Memory B cell (primary cell): ENCODE measurements at regions not wholly inside any gene's neighbourhood (a gene's known extent, or its start where the extent isn't known, plus 50 kb on each side); places are given as distances from the start of the nearest gene placed in this dataset.

ENCODE experiments used
- ATAC-seq: fragments of 150-1000 bp; cut with Tn5 transposase; 2 replicates; pipeline ENCODE4 v1.10.0; 2021; ENCODE audit warnings: low read depth, mild to moderate bottlenecking, moderate library complexity
- DNase-seq, 2 donors: peaks; one replicate each; pipeline ENCODE4 v3.0.0; 2022; ENCODE audit warnings: low spot score in 2 of 2
- H3K27ac Mint-ChIP-seq: one replicate; pipeline ENCODE4 v1.8.0; 2022; ENCODE audit warnings: mild to moderate bottlenecking, moderate library complexity, mixed read lengths
- H3K27me3 Mint-ChIP-seq: one replicate; pipeline ENCODE4 v1.8.0; 2022; ENCODE audit warnings: mixed read lengths
- H3K36me3 Mint-ChIP-seq: one replicate; pipeline ENCODE4 v1.8.0; 2022; ENCODE audit warnings: mild to moderate bottlenecking, mixed read lengths
- H3K4me1 Mint-ChIP-seq: one replicate; pipeline ENCODE4 v1.8.0; 2022; ENCODE audit warnings: mixed read lengths
- H3K4me3 Mint-ChIP-seq: one replicate; pipeline ENCODE4 v1.8.0; 2022; ENCODE audit warnings: mild to moderate bottlenecking, moderate library complexity, mixed read lengths
- H3K9me3 Mint-ChIP-seq: one replicate; pipeline ENCODE4 v1.8.0; 2022; ENCODE audit warnings: mixed read lengths

- no peaks in the 10 kb centered on the region for H3K9me3 Mint-ChIP-seq
- no peak for DNase-seq
- ATAC-seq, result no peak
- H3K36me3 Mint-ChIP-seq, result no peaks in the 10 kb centered on the region
- H3K4me3 Mint-ChIP-seq, result no peak overlapping the region
- H3K27ac Mint-ChIP-seq, result no peak overlapping the region
- no peaks in the 10 kb centered on the region for H3K27me3 Mint-ChIP-seq
- no peaks in the 10 kb centered on the region for H3K4me1 Mint-ChIP-seq
These were observed 211.0 kb downstream of the ANKRD50 start for GRCh38 chr4:124501576-124501975.

DNA sequence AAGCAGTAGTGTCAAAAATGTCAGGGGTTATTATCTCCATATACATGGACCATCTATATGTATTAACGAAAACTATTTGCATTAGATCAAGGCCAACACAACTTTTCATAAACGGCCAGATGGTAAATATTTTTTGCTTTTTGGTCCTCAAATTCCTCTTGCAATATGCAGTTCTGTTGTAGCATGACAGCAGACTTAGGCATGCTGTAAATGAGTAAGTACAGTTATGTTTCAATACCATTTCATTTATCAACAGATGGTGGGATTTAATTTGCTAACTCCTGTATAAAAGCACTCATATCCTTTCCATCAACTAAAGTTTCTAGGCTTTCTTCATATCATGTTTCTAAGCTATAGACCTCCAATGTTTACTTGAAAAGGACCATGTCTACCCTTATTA is 208.1 kb downstream of the ANKRD50 start:
- Mint-ChIP-seq H3K4me3 (no peak overlapping the region), H3K4me1 (no peaks in the 10 kb centered on the region)

GRCh38 chr4:124505211-124505610 is 207.3 kb downstream of the ANKRD50 start:
- H3K27ac Mint-ChIP-seq, result no peak overlapping the region

More for the DNA sequence above, 208.1 kb downstream of the ANKRD50 start:
- H3K9me3 Mint-ChIP-seq, result no peaks in the 10 kb centered on the region
- ATAC-seq (no peak), DNase-seq (no peak)
- no peak overlapping the region for H3K27ac Mint-ChIP-seq
- no peaks in the 10 kb centered on the region for H3K36me3 Mint-ChIP-seq
- no peaks in the 10 kb centered on the region for H3K27me3 Mint-ChIP-seq

GRCh38 chr4:124509151-124509550 is 203.4 kb downstream of the ANKRD50 start:
- Mint-ChIP-seq H3K36me3 (no peaks in the 10 kb centered on the region), H3K27ac (no peak overlapping the region), H3K27me3 (no peaks in the 10 kb centered on the region), H3K4me3 (no peak overlapping the region), H3K9me3 (no peaks in the 10 kb centered on the region), H3K4me1 (no peaks in the 10 kb centered on the region)
- no peak for ATAC-seq
- DNase-seq, result no peak

More at GRCh38 chr4:124505211-124505610, 207.3 kb downstream of the ANKRD50 start:
- Mint-ChIP-seq H3K4me3 (no peak overlapping the region), H3K9me3 (no peaks in the 10 kb centered on the region), H3K27me3 (no peaks in the 10 kb centered on the region), H3K36me3 (no peaks in the 10 kb centered on the region), H3K4me1 (no peaks in the 10 kb centered on the region)
- no peak for DNase-seq
- no peak for ATAC-seq

DNA sequence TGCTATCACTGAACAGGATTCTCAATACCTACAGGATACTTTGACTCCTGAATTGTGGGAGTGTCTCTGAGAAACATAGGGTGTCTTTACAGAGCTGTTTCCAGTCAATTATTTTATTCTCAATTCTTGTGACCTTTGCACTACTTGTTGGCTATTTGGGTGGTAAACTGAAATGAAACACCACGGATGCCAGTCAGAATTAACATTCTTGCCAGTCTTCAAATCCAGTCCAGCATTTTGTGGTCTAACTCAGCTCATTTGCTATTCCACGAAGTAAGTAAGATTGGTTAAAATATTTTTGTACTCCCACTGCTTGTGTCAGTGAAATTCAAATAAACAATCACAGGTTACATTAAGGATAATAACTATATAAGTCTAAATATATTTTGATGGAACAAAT is 197.9 kb downstream of the ANKRD50 start:
- H3K27me3 Mint-ChIP-seq, result no peaks in the 10 kb centered on the region
- no peaks in the 10 kb centered on the region for H3K4me1 Mint-ChIP-seq
- H3K9me3 Mint-ChIP-seq, result no peaks in the 10 kb centered on the region
- no peaks in the 10 kb centered on the region for H3K36me3 Mint-ChIP-seq
- no peak for DNase-seq
- H3K4me3 Mint-ChIP-seq, result no peak overlapping the region
- no peak for ATAC-seq
- no peak overlapping the region for H3K27ac Mint-ChIP-seq

DNA sequence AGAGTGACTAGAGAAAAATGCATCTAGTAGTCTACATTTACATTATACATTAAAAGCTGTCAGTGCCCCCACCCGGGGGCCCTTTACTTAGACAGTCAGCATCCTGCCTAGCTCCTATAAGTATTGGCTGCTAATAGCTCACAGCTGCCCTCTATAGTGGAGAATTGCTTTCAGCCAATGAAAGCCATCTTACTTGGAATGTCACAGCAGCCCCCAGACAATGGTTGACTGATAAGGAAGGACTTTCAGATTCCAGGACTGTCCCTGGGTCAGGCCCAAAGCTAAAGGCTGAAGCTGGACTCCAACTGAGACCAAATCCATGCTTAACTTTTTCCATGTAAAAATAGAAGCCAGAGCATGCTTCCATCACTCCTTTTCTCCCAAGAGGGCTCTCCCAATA is 196.9 kb downstream of the ANKRD50 start:
- H3K36me3 Mint-ChIP-seq, result no peaks in the 10 kb centered on the region
- no peak for DNase-seq
- H3K4me3 Mint-ChIP-seq, result no peak overlapping the region
- H3K27me3 Mint-ChIP-seq, result no peaks in the 10 kb centered on the region
- no peak for ATAC-seq
- no peaks in the 10 kb centered on the region for H3K4me1 Mint-ChIP-seq
- H3K9me3 Mint-ChIP-seq, result no peaks in the 10 kb centered on the region
- H3K27ac Mint-ChIP-seq, result no peak overlapping the region

GRCh38 chr4:124519196-124519595 is 193.3 kb downstream of the ANKRD50 start:
- Mint-ChIP-seq H3K36me3 (no peaks in the 10 kb centered on the region), H3K9me3 (peaks cover 2% of the 10 kb centered on the region), H3K4me1 (no peaks in the 10 kb centered on the region), H3K4me3 (no peak overlapping the region), H3K27ac (no peak overlapping the region), H3K27me3 (no peaks in the 10 kb centered on the region)
- no peak for DNase-seq
- ATAC-seq, result no peak

DNA sequence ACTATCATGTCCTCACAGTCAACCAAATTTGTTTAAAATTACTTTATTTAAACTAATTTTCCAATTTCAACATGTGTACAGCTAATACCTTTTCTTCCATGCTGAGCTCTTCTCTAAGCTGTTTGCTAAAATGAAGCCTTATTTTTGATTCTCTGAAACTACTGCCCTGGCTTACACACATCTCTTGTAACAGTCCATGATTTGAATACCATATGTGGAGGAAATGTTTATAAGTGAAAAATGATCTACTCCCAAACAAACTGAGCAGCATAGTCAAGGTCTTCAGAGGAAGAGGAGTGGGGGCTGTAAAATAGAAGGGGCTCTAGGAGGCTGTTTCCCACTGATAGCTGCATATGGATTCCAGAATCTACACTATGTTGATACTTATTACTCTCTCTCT is 188.7 kb downstream of the ANKRD50 start:
- Mint-ChIP-seq H3K4me1 (no peaks in the 10 kb centered on the region), H3K9me3 (peaks cover 5% of the 10 kb centered on the region), H3K4me3 (no peak overlapping the region), H3K36me3 (no peaks in the 10 kb centered on the region), H3K27me3 (no peaks in the 10 kb centered on the region), H3K27ac (no peak overlapping the region)
- no peak for DNase-seq
- no peak for ATAC-seq

GRCh38 chr4:124525524-124525923 is 187.0 kb downstream of the ANKRD50 start:
- no peaks in the 10 kb centered on the region for H3K27me3 Mint-ChIP-seq
- no peaks in the 10 kb centered on the region for H3K36me3 Mint-ChIP-seq
- DNase-seq (no peak), ATAC-seq (no peak)
- no peak overlapping the region for H3K27ac Mint-ChIP-seq
- H3K4me1 Mint-ChIP-seq, result no peaks in the 10 kb centered on the region
- H3K4me3 Mint-ChIP-seq, result no peak overlapping the region
- peaks cover 5% of the 10 kb centered on the region for H3K9me3 Mint-ChIP-seq

GRCh38 chr4:124526331-124526730 is 186.2 kb downstream of the ANKRD50 start:
- DNase-seq, result no peak
- Mint-ChIP-seq H3K4me1 (no peaks in the 10 kb centered on the region), H3K9me3 (peaks cover 5% of the 10 kb centered on the region), H3K36me3 (no peaks in the 10 kb centered on the region), H3K27ac (no peak overlapping the region), H3K27me3 (no peaks in the 10 kb centered on the region), H3K4me3 (no peak overlapping the region)
- no peak for ATAC-seq

- H3K9me3 Mint-ChIP-seq, result peaks cover 3% of the 10 kb centered on the region
- no peak overlapping the region for H3K4me3 Mint-ChIP-seq
- no peaks in the 10 kb centered on the region for H3K36me3 Mint-ChIP-seq
- H3K4me1 Mint-ChIP-seq, result no peaks in the 10 kb centered on the region
- no peaks in the 10 kb centered on the region for H3K27me3 Mint-ChIP-seq
- DNase-seq (no peak), ATAC-seq (no peak)
- H3K27ac Mint-ChIP-seq, result no peak overlapping the region
These were observed 185.8 kb downstream of the ANKRD50 start for GRCh38 chr4:124526769-124527168.

GRCh38 chr4:124527364-124527763 is 185.2 kb downstream of the ANKRD50 start:
- no peak for DNase-seq
- Mint-ChIP-seq H3K27me3 (no peaks in the 10 kb centered on the region), H3K36me3 (no peaks in the 10 kb centered on the region), H3K4me1 (no peaks in the 10 kb centered on the region), H3K4me3 (no peak overlapping the region), H3K9me3 (peaks cover 3% of the 10 kb centered on the region), H3K27ac (no peak overlapping the region)
- ATAC-seq, result no peak

DNA sequence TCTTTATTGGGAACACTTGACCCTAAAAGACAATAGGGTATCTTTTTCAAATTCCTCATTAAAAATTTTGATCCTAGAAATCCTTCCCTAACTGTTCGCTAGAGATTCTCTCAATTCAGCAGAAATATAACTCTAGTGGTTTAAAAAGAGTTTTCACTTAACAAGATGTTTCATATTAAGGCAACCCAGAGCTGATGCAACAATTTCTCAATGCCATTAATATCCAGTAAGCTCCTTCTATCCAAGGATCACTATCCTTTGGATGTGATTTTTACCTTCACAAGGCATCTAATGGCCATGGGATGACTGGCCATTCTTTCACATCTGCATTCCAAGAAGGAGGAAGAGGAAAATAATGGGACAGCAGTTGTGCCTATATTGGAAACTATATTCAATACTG is 183.4 kb downstream of the ANKRD50 start:
- ATAC-seq (no peak), DNase-seq (no peak)
- Mint-ChIP-seq H3K4me3 (no peak overlapping the region), H3K9me3 (peaks cover 3% of the 10 kb centered on the region), H3K27ac (no peak overlapping the region), H3K4me1 (no peaks in the 10 kb centered on the region), H3K36me3 (no peaks in the 10 kb centered on the region), H3K27me3 (no peaks in the 10 kb centered on the region)

GRCh38 chr4:124530464-124531077 is 182.0 kb downstream of the ANKRD50 start:
- no peaks in the 10 kb centered on the region for H3K4me1 Mint-ChIP-seq
- H3K4me3 Mint-ChIP-seq, result no peak overlapping the region
- H3K27me3 Mint-ChIP-seq, result no peaks in the 10 kb centered on the region

GRCh38 chr4:124534131-124534530 is 178.4 kb downstream of the ANKRD50 start:
- H3K27ac Mint-ChIP-seq, result no peak overlapping the region
- H3K36me3 Mint-ChIP-seq, result no peaks in the 10 kb centered on the region
- ATAC-seq (no peak), DNase-seq (no peak)
- H3K4me1 Mint-ChIP-seq, result no peaks in the 10 kb centered on the region
- no peaks in the 10 kb centered on the region for H3K27me3 Mint-ChIP-seq
- no peaks in the 10 kb centered on the region for H3K9me3 Mint-ChIP-seq
- no peak overlapping the region for H3K4me3 Mint-ChIP-seq

More at GRCh38 chr4:124530464-124531077, 182.0 kb downstream of the ANKRD50 start:
- Mint-ChIP-seq H3K27ac (no peak overlapping the region), H3K9me3 (peaks cover 3% of the 10 kb centered on the region), H3K36me3 (no peaks in the 10 kb centered on the region)
- no peak for DNase-seq
- ATAC-seq, result no peak
